IPS-NIHi7 (cell line): ENCODE measurements at regions not wholly inside any gene's neighbourhood (a gene's known extent, or its start where the extent isn't known, plus 50 kb on each side); places are given as distances from the start of the nearest gene placed in this dataset.
"Not testable (repeated sequence)": the region's sequence is repeated elsewhere in the genome, so short reads cannot be mapped to it uniquely, and the experiment has no call there.

Source experiments
- DNase-seq: peaks from one replicate; pipeline ENCODE4 v3.0.0; 2012; ENCODE audit warnings: mixed read lengths; ENCODE audit errors: extremely low spot score

DNA sequence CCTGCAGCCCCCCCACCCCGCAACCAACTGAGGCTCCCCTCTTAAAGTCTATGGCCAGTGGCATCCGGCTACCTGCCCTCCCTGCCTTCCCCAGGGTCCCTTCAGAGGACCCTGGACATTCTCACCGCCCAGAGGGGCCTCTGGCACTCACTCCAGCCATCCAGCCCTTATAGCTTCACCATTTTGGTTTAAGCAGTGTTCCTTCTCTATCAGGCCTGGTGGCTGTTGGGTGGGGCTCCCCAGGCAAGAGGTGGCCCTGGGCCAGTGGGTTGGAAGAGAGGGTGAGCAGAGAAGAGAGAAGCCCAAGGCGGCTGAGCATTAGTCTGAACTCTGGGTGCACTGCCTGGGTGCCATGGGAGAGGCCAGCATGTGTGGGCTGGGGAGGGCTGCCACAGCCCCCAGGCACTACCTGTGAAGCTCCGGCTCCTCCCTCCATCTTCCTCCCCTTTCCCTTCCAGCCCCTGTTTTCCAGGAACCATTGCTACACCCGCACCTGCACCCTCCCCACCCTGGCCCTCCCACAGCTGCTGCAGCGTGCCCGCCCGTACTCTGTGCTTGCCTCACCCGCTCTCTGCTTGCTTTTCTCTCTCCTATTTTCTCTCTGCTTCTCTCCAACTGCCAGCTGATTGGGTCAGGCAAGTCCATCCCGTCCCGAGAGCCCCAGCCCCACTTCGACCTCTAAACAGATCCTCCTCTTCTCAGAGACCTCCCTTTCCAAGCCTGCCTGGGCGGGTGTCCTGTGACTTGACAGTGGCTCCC is 168.2 kb downstream of the TBC1D2B start:
- no peak for DNase-seq

GRCh38 chr15:77908752-77909111 is 168.8 kb downstream of the TBC1D2B start:
- not testable (repeated sequence) for DNase-seq

- no peak for DNase-seq
Observed at GRCh38 chr15:77907824-77908751, 169.4 kb downstream of the TBC1D2B start.

DNA sequence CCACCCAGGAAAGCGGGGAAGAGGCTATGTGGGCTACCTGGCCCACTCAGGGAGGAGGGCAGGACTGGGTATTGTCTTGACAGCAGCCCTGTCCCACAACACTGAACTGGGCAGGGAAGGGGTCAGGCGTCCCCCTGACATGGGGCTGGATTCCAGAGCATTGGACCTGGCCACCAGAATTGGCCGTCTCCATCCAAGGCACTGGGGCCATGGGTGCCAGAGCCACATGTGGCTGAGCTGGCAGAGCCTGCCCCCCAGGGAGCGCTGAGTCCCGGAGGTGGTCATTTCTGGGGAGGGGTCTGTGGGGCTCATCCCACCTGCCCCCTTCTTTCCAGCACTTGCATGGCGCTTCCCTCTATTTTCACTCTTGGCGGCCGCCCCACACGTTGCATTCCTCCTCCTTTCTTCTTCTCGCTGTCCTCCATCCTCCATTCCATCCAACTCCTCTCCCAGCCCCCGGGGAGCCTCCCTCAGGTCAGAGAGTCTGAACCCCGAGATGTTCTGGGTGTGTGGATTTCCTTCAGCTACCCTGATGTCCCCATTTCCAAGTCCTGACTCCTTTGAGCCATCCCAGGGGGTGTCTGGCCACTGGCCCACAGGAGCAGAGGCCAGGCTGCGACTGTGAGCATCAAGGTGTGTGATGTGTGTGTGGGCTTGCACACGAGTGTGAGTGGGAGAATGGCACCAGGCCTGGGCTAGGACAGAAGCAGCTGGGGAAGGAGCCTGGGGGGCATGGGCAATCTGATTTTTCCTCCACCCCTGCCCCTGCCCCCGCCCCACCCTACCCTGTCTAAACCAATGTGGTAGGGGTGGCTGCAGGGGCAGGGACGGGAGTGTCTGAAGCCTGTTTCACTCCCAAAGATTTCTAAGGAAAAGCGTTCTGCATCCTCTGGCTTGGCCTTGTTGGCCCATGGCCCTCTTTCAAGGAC is 171.2 kb downstream of the TBC1D2B start:
- DNase-seq, result not testable (repeated sequence)

DNA sequence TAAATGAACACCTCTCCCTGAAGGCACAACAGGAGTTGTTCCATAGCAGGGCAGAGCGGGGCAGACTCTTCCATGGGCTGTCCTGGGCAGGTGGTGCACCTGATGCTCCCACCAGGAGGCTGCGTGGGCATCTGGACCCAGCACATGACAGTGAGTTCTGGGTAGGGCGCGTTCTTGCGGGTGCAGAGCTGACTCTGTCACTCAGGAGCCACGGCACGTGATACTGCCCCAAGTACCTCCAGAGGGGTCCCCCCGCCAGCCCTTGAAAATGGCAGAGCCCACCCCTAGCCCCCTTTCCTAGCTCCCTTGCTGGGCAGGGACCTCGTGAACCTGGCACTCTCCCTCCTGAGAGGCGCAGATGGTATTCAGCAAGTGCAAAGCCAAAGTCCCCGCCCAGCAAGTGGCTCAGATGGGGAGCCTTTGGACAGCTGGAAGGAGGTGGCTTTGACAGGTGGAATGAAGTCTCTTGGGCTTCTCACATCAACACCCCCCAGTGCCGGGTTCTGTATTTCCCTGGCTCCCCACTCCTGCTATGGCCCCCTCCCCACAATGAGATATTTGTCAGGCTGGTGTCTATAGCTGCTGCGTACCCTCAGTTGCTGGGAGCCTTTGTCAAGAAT is 172.1 kb downstream of the TBC1D2B start:
- no peak for DNase-seq

GRCh38 chr15:77904901-77905300 is 172.6 kb downstream of the TBC1D2B start:
- DNase-seq, result no peak

DNA sequence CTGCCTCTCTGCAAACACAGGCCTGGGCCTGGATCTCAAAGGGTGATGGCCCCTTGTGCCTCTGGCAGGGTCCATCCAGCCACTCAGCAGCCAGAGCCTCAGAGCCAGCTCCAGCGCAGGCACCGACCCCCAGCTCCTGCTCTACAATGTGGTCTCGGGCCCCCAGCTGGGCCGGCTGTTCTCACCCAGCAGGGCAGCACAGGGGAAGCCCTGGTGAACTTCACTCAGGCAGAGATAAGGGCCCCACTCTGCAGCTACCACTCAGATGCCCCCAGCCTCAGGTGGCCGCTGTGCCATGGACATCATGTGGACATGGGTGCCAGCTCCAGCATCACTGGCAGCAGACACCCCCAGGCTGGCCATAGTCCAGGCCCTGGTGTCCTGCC is 173.1 kb downstream of the TBC1D2B start:
- no peak for DNase-seq

DNA sequence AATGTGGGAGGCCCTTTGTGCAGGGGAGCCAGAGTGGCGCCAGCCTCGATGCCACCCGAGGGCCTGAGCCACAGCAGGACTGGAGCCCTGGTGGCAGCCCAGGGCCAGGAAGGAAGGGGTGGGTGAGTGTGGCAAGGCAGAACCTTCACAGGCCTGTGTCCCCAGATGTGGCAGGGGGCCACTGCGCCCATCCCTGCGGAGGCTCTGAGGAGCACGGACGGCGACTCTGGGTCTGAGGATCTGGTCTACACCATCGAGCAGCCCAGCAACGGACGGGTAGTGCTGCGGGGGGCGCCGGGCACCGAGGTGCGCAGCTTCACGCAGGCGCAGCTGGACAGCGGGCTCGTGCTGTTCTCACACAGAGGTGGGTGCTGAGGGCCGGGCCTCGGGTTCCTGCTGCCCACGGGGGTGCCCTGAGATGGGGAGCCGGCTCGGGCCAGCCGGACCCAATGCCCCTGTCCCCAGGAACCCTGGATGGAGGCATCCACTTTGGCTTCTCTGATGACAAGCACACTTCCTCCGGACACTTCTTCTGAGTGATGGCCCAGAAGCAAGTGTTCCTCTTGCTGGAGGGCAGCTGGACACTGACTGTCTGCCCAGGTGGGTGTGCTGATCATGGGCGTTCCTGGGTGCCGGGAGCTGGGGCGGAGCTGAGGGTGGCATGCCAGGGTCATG is 173.6 kb downstream of the TBC1D2B start:
- DNase-seq, result not testable (repeated sequence)

- peak; percentile 75 for DNase-seq
Observed at GRCh38 chr15:77902921-77903760, 174.4 kb downstream of the TBC1D2B start.

DNA sequence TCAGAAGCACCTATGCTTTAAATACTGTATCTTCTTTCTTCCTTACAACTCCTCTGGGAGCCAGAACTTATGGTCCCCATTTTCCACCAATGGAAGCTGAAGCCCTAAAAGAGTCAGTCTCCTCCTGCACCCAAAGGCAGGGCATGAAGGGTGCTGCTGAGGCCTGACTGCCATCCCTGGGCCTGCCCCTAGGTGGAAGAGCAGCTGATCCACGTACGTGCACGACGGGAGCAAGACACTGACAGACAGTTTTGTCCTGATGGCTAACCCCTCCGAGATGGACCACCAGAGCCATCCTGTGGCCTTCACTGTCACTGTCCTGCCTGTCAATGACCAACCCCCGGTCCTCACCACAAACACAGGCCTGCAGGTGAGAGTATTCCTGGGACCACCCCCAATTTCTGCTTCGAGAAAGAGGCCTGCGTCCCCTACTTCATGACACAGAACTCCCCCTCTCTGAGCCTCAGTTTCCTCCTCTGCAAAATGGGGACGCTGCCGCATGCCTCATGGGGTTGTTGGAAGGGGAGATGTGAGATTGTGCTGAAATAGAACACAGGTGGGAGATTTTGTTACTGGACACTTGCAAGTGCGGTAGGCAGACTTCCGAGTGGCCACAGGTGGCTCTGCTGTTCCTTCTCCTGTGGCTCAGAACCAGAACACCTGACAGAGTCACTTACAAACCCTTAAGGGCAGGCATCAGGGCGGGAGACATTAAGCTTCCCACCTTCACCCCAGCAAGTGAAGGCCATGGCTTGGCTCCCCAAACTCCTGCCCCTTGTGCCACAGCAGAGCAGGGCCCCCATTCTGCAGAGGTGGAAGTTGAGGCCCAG is 175.4 kb downstream of the TBC1D2B start:
- DNase-seq, result no peak

GRCh38 chr15:77901251-77901881 is 176.1 kb downstream of the TBC1D2B start:
- DNase-seq, result no peak

GRCh38 chr15:77900331-77900963 is 177.1 kb downstream of the TBC1D2B start:
- DNase-seq, result peak; percentile 72

GRCh38 chr15:77899776-77900175 is 177.7 kb downstream of the TBC1D2B start:
- DNase-seq, result not testable (repeated sequence)

- DNase-seq, result no peak
Observed at GRCh38 chr15:77898811-77899730, 178.4 kb downstream of the TBC1D2B start.

DNA sequence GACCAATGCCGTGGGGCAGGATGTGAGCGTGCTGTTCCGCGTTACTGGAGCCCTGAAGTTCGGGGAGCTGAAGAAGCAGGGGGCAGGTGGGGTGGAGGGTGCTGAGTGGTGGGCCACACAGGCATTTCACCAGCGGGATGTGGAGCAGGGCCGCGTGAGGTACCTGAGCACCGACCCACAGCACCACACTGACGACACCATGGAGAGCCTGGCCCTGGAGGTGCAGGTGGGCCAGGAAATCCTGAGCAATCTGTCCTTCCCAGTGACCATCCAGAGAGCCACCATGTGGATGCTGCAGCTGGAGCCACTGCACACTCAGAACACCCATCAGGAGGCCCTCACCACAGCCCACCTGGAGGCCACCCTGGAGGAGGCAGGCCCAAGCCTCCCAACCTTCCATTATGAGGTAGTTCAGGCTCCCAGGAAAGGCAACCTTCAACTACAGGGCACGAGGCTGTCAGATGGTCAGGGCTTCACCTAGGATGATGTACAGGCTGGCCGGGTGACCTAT is 179.6 kb downstream of the TBC1D2B start:
- DNase-seq, result no peak

DNA sequence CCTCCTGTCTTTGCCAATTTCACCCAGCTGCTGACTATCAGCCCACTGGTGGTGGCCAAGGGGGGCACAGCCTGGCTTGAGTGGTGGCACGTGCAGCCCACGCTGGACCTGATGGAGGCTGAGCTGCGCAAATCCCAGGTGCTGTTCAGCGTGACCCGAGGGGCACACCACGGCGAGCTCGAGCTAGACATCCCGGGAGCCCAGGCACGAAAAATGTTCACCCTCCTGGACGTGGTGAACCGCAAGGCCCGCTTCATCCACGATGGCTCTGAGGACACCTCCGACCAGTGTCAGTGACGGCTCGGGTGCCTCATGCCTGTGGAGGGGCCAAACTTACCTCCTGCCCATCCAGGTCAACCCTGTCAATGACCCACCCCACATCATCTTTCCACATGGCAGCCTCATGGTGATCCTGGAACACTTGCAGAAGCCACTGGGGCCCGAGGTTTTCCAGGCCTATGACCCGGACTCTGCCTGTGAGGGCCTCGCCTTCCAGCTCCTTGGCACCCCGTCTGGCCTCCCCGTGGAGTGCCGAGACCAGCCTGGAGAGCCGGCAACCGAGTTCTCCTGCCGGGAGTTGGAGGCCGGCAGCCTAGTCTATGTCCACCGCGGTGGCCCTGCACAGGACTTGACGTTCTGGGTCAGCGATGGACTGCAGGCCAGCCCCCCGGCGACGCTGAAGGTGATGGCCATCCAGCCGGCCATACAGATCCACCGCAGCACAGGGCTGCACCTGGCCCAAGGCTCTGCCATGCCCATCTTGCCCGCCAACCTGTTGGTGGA is 180.2 kb downstream of the TBC1D2B start:
- not testable (repeated sequence) for DNase-seq
